Adipocyte (in vitro differentiated cells): ENCODE measurements at regions not wholly inside any gene's neighbourhood (a gene's known extent, or its start where the extent isn't known, plus 50 kb on each side); places are given as distances from the start of the nearest gene placed in this dataset.

ENCODE experiments used
- DNase-seq: peaks from one replicate; pipeline ENCODE4 v3.0.0-alpha.2; 2015; ENCODE audit warnings: low read depth
- H3K27me3 ChIP-seq: replicated peaks from 2 replicates; pipeline ENCODE4 v1.7.0; 2013; ENCODE audit warnings: mild to moderate bottlenecking, low read length, moderate library complexity; ENCODE audit not compliant: control insufficient read depth, insufficient read depth
- H3K36me3 ChIP-seq: 2 replicates; pipeline ENCODE4 v1.7.0; 2013; ENCODE audit warnings: low read length, mild to moderate bottlenecking, moderate library complexity; ENCODE audit not compliant: control insufficient read depth, insufficient read depth, severe bottlenecking
- H3K4me1 ChIP-seq: 2 replicates; pipeline ENCODE4 v1.7.0; 2013; ENCODE audit warnings: mild to moderate bottlenecking, low read length, moderate library complexity; ENCODE audit not compliant: control insufficient read depth, insufficient read depth
- H3K4me3 ChIP-seq: 2 replicates; pipeline ENCODE4 v1.7.0; 2013; ENCODE audit warnings: mild to moderate bottlenecking, low read length, moderate library complexity
- H3K9ac ChIP-seq: 2 replicates; pipeline ENCODE4 v1.7.0; 2013; ENCODE audit warnings: mild to moderate bottlenecking, low read length, moderate library complexity
- H3K9me3 ChIP-seq: 2 replicates; pipeline ENCODE4 v1.7.0; 2013; ENCODE audit warnings: mild to moderate bottlenecking, low read length, moderate library complexity; ENCODE audit not compliant: control insufficient read depth

DNA sequence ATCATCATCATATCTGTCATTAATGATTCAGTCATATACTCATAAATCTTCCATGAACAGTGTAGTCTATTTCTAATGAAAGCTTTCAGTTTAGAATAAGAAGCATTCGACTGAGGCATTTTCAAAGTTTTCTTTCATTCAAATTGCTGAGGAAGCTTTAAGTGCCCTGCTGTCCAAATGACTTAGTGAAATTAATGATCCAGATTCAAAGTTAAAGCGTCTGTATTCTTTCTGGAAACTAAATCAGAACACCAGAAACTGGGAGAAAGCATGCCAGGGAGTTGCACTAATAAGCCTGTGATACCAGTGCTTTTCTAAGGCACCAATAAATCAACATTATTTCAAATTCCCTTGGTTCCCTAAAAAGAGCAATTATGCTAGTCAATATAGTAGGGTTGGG lies 367.8 kb upstream of the ANO5 start:
- Histone ChIP-seq H3K9ac (no peak overlapping the region), H3K36me3 (no peaks in the 10 kb centered on the region), H3K4me3 (no peak overlapping the region), H3K27me3 (no peaks in the 10 kb centered on the region), H3K9me3 (no peaks in the 10 kb centered on the region), H3K4me1 (no peaks in the 10 kb centered on the region)
- DNase-seq = no peak

DNA sequence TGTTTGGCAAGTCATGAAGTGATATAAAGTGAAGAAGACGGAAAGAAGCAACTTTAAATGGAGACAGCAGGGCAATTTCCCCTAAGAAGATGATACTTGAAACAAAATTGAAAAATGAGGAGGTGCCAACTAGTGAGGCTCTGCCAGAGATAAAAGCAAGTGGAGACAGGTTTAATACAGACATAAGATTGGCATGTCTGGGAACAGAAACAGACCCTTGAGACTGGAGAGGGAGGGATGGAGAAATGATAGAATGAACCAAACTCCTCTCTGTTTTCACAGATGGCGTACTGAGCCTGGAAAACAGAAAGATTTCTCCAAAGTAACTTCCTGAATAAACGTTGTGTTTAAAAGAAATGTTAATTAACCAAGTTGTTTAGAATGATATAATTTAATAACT lies 354.5 kb upstream of the ANO5 start:
- peaks cover 3% of the 10 kb centered on the region for H3K9me3 ChIP-seq
- H3K4me3 ChIP-seq = no peak overlapping the region
- no peak overlapping the region for H3K9ac ChIP-seq
- no peaks in the 10 kb centered on the region for H3K4me1 ChIP-seq
- H3K27me3 ChIP-seq = no peaks in the 10 kb centered on the region
- no peak for DNase-seq
- H3K36me3 ChIP-seq = no peaks in the 10 kb centered on the region

DNA sequence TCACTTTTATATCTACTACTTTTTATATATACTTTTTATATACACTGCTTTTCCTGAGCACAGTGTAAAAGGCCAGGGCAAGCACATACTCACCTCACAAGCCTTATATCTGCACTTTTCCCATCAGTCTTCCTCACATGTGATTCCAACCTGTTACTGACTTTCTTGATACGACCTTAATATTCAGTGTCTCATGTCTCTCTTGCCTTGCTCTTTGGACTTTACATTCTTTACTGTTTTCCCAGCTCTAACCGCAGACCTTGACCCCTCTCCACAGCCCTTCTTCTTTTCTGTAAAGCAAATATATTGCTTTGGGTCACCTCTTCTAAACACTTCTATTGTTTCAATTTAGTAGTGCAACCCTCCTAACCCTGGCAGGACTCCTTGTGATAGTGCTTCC lies 353.1 kb upstream of the ANO5 start:
- Histone ChIP-seq H3K36me3 (no peaks in the 10 kb centered on the region), H3K4me1 (no peaks in the 10 kb centered on the region), H3K27me3 (no peaks in the 10 kb centered on the region), H3K4me3 (no peak overlapping the region), H3K9ac (no peak overlapping the region), H3K9me3 (peaks cover 3% of the 10 kb centered on the region)
- DNase-seq = no peak

DNA sequence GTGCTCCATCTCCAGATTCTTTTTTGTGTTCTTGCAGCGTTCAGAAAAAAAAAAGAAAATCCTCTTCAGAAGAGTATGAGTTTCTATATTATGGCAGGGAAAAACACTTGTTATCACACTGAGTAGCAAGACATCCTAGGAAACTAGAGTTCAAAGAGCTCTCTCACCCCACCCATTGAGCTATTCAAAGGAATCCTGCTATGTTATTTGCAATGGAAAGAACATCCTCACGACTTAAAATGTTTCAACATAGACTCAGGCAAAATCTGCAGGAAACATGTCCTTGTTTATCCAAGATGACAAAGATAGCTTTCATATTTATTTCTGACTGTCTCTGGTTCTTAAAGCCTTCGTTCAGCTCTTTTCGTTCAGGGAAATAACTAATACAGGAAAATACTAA lies 331.6 kb upstream of the ANO5 start:
- Histone ChIP-seq H3K4me3 (no peak overlapping the region), H3K27me3 (no peaks in the 10 kb centered on the region), H3K9me3 (no peaks in the 10 kb centered on the region), H3K9ac (no peak overlapping the region), H3K4me1 (no peaks in the 10 kb centered on the region), H3K36me3 (no peaks in the 10 kb centered on the region)
- no peak for DNase-seq

DNA sequence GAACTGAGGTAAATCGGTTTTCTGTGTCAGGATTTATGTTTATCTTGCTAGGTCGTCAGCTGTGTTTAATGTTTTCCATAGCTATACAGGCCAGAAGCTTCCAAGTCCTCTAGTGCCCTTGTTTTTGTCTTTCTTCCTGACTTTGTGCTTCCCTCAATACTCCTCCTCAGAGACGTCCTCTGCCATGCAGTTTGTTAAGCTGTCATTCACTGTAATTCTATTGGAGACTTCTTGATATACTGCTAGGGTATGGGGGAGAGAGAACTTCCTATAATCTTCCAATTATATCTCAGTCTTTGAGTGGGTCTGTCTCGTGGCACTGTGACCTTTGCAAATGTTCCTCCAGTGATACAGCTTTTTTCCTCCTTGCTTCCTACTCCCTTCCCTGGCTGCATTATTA lies 327.3 kb upstream of the ANO5 start:
- no peak overlapping the region for H3K9ac ChIP-seq
- H3K36me3 ChIP-seq = no peaks in the 10 kb centered on the region
- H3K4me1 ChIP-seq = no peaks in the 10 kb centered on the region
- peaks cover 6% of the 10 kb centered on the region for H3K27me3 ChIP-seq
- no peak overlapping the region for H3K4me3 ChIP-seq
- H3K9me3 ChIP-seq = no peaks in the 10 kb centered on the region
- no peak for DNase-seq

DNA sequence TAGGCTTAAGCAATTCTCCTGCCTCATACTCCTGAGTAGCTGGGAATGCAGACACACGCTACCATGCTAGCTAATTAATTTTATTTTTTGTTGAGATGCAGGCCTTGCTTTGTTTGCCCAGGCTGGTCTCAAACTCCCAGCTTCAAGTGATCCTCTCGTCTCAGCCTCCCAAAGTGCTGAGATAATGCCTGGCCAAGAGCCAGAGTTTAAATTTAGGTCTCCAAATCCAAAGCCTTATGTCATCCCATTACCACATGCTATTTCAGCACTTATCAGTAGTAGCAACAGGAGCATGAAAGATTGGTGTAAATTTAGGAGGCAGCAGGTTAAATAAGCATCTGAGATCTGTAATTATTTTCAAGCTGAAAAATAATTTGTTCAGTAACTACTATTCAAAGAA lies 326.1 kb upstream of the ANO5 start:
- Histone ChIP-seq H3K9ac (no peak overlapping the region), H3K27me3 (peaks cover 6% of the 10 kb centered on the region), H3K9me3 (no peaks in the 10 kb centered on the region), H3K36me3 (no peaks in the 10 kb centered on the region), H3K4me1 (no peaks in the 10 kb centered on the region), H3K4me3 (no peak overlapping the region)
- DNase-seq = no peak

DNA sequence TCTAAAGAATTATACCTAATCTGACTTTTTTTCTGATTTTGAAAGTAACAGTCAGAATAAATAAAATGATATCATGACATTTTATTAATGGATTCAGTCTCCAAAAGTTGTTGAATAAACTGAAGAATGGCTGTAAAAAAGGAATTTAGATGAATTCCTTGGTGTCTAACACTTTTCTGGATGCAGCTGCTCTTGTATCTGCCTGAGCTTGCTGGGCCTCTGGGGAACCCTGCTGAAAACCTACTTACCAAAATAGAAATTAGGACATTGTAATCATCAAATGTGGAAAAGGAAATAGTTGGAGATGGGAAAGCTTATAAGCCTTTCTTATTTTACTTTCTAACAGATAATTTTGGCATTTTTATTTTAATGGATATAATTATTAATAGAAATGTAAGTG lies 315.7 kb upstream of the ANO5 start:
- no peak for DNase-seq
- no peaks in the 10 kb centered on the region for H3K27me3 ChIP-seq
- H3K4me1 ChIP-seq = no peaks in the 10 kb centered on the region
- no peaks in the 10 kb centered on the region for H3K9me3 ChIP-seq
- no peaks in the 10 kb centered on the region for H3K36me3 ChIP-seq
- no peak overlapping the region for H3K9ac ChIP-seq
- H3K4me3 ChIP-seq = no peak overlapping the region

DNA sequence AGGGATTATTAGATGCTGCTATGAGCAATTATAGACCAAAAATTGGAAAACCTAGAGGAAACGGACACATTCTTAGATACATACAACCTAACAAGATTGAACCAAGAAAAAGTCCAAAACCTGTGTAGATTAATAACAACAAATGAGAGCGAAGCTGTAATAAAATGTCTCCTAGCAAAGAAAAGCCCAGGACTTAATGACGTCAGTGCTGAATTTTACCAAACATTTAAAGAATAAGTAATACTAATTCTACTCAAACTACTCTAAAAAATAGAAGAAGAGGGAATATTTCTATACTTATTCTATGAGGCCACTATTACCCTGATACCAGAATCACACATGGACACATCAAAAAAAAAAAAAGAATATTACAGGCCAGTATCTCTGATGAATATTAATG lies 309.5 kb upstream of the ANO5 start:
- H3K27me3 ChIP-seq = no peaks in the 10 kb centered on the region
- H3K4me1 ChIP-seq = peaks cover 8% of the 10 kb centered on the region
- no peak overlapping the region for H3K9ac ChIP-seq
- no peak overlapping the region for H3K4me3 ChIP-seq
- DNase-seq = no peak
- H3K36me3 ChIP-seq = no peaks in the 10 kb centered on the region
- peaks cover 9% of the 10 kb centered on the region for H3K9me3 ChIP-seq

DNA sequence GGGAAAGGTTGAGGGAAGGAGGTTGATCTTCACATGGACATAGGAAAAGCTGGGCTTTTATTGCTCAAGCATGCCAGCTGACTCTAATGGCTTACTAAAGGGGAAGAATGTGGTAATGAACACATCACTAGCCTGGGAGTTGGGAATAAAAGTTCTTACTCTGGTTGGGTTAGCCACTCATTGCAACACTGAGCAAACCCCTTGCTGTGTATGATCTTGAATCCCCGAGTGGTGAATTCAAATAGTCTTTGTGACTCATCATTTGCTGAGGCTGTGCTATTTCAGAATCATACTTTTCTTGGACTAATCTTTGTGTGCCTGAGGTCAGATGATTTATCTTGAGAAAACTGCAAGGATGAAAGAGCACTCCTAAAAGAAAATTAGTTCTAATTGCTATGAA lies 304.1 kb upstream of the ANO5 start:
- H3K4me1 ChIP-seq = peaks cover 36% of the 10 kb centered on the region
- H3K9ac ChIP-seq = no peak overlapping the region
- H3K4me3 ChIP-seq = no peak overlapping the region
- H3K36me3 ChIP-seq = no peaks in the 10 kb centered on the region
- H3K9me3 ChIP-seq = peaks cover under 1% of the 10 kb centered on the region
- no peak for DNase-seq
- H3K27me3 ChIP-seq = no peaks in the 10 kb centered on the region

DNA sequence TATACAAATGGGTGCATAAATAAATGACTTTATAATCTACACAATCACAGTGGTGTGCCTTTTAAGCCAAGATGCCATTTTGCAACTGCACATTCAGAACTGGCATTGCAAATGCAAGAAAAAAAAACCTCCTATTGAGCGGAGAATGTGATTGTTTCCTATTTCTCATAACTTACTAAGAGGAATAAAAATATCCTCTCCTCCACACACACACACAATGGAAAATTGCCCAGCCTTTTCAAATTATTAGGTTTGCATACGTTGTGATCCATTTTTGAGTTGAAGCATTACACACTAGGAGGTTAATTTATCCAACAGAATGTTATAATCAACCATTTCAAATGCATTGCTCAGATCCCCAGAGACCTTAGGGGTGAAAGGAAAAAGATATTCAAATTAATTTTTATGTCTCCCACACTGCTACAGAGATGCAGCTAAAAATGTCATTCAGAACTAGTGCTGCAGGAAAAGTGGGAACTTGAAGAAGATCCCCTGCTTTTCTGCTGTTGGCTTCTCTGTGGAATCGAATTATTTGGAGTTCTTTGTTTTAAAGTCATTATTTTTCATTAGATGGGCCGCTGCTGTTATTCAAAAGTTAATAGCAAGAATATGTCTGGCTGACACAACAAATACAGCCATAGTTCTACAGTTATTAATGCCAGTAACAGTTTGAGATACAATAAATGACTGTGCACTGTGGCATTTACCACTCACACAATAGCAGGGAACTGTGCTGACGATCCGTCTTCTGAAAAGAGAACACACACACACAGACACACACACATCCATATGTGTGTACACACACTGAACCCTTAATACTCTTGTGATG lies 299.9 kb upstream of the ANO5 start:
- no peaks in the 10 kb centered on the region for H3K9me3 ChIP-seq
- no peaks in the 10 kb centered on the region for H3K36me3 ChIP-seq
- no peak overlapping the region for H3K9ac ChIP-seq
- no peak overlapping the region for H3K4me3 ChIP-seq
- no peaks in the 10 kb centered on the region for H3K27me3 ChIP-seq
- peaks cover 46% of the 10 kb centered on the region for H3K4me1 ChIP-seq
- DNase-seq = no peak

DNA sequence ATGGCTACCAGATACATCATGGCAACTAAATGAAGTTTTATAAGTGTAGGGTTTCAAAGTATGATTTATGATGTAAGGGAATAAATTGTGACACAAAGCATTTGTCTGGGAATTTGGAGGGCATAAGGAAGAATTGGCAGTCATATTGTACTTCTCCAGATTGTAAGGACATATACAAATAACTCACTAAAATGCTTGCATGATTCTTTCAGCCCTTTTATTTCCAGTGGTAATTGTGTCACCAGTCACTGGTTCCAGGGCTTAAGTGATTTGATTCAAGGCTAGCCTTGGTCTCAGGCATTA lies 299.4 kb upstream of the ANO5 start:
- Histone ChIP-seq H3K9me3 (no peaks in the 10 kb centered on the region), H3K9ac (no peak overlapping the region), H3K36me3 (no peaks in the 10 kb centered on the region), H3K4me3 (no peak overlapping the region), H3K27me3 (no peaks in the 10 kb centered on the region), H3K4me1 (peaks cover 43% of the 10 kb centered on the region)
- no peak for DNase-seq

DNA sequence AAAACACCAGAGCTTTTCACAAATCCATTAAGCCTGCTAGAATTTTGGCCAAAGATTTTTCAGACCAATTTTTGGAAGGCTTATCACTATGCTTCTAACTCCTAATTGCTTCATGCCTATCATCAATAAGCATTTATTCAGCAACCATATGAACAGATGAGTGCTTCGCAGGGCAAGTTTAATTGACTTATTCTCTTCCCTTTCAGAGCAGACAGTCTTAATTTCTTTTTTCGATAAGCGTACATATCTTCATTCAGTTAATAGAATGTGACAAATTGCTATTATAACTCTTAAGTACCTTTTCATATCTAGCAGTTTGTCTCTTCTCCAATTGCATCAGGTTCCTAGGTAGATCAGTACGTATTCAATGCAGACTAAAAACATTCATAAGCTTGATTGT lies 298.4 kb upstream of the ANO5 start:
- Histone ChIP-seq H3K9ac (no peak overlapping the region), H3K4me1 (peaks cover 37% of the 10 kb centered on the region), H3K36me3 (no peaks in the 10 kb centered on the region), H3K4me3 (no peak overlapping the region), H3K27me3 (no peaks in the 10 kb centered on the region), H3K9me3 (no peaks in the 10 kb centered on the region)
- no peak for DNase-seq
